ENCODE measurements at regions not wholly inside any gene's neighbourhood (a gene's known extent, or its start where the extent isn't known, plus 50 kb on each side); places are given as distances from the start of the nearest gene placed in this dataset.

DNA sequence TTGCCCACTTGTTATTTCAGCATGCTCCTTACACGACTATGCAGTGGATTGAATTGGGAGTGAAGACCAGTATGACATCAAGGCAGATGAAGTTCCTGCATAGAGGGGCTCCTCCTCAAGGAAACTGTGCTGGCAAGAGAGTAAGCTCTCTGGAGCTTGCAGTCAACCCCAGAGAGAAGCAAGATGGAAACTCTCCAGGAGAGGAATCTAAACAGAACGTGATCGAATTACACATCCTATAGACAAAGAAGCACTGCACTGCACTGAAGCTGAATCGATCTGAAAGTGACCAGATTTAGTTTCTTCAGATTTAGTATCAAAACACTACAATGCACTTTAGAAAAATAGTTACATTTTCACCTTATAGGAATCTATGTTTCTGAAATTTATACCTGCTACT, 947.7 kb upstream of the TENM4 start:
- H3F3A ChIP-seq (ENCODE audit: insufficient read depth, low read length), result no peaks in the 10 kb centered on the region
- H3K36me3 ChIP-seq (ENCODE audit: insufficient read depth, low read length), result no peaks in the 10 kb centered on the region
- H3K4me3 ChIP-seq (ENCODE audit: low read depth, low read length, poor library complexity, severe bottlenecking), result no peak overlapping the region
- no peak overlapping the region for H3K27ac ChIP-seq (ENCODE audit: low read depth, low read length, poor library complexity, severe bottlenecking)
- no peak overlapping the region for H3K4me2 ChIP-seq (ENCODE audit: low read length)
- no peaks in the 10 kb centered on the region for H3K27me3 ChIP-seq (ENCODE audit: insufficient read depth, low read length)
- H3K9me2 ChIP-seq (ENCODE audit: low read depth, low read length), result no peaks in the 10 kb centered on the region
- no peaks in the 10 kb centered on the region for H3K4me1 ChIP-seq (ENCODE audit: insufficient read depth, low read length, severe bottlenecking)
- no peaks in the 10 kb centered on the region for H3K9me3 ChIP-seq (ENCODE audit: low read length)
- TF ChIP-seq, protein P1, sequence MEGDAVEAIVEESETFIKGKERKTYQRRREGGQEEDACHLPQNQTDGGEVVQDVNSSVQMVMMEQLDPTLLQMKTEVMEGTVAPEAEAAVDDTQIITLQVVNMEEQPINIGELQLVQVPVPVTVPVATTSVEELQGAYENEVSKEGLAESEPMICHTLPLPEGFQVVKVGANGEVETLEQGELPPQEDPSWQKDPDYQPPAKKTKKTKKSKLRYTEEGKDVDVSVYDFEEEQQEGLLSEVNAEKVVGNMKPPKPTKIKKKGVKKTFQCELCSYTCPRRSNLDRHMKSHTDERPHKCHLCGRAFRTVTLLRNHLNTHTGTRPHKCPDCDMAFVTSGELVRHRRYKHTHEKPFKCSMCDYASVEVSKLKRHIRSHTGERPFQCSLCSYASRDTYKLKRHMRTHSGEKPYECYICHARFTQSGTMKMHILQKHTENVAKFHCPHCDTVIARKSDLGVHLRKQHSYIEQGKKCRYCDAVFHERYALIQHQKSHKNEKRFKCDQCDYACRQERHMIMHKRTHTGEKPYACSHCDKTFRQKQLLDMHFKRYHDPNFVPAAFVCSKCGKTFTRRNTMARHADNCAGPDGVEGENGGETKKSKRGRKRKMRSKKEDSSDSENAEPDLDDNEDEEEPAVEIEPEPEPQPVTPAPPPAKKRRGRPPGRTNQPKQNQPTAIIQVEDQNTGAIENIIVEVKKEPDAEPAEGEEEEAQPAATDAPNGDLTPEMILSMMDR (IDR thresholded peaks at IDR 0.05; ENCODE audit: low read length), result no peak
- H3K9ac ChIP-seq (ENCODE audit: low read length), result no peak overlapping the region
- no peaks in the 10 kb centered on the region for H3K79me2 ChIP-seq (ENCODE audit: insufficient read depth, low read length)
- H4K20me1 ChIP-seq (ENCODE audit: insufficient read depth, low read length), result no peaks in the 10 kb centered on the region
- no peak overlapping the region for H2AFZ ChIP-seq (ENCODE audit: low read length)

DNA sequence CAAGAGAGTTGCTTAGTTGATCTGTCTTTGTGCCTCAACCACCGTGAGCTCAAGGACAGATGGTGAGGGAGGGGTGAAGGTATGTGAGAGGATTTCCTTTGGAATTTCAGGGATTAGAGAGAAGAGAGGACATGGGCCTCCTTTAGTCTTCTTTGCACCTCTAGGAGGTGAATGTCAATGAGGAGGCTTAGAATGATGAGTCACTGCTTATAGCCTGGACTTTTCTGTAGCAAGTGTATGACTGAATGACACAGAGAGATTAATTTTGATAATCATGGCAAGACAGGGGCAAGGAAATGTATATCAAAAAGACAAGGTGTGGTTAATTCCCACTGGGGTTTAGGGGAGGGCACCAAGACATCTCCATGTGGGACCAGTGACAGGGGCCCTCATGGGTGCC, 947.3 kb upstream of the TENM4 start:
- TF ChIP-seq EZH2 (IDR thresholded peaks at IDR 0.05; ENCODE audit: borderline replicate concordance, low read length), result no peak
- TF ChIP-seq, protein P1 (IDR thresholded peaks at IDR 0.05; ENCODE audit: low read length), result no peak
- no peaks in the 10 kb centered on the region for H3K4me1 ChIP-seq (ENCODE audit: insufficient read depth, low read length, severe bottlenecking)
- H3K27me3 ChIP-seq (ENCODE audit: insufficient read depth, low read length), result no peaks in the 10 kb centered on the region

DNA sequence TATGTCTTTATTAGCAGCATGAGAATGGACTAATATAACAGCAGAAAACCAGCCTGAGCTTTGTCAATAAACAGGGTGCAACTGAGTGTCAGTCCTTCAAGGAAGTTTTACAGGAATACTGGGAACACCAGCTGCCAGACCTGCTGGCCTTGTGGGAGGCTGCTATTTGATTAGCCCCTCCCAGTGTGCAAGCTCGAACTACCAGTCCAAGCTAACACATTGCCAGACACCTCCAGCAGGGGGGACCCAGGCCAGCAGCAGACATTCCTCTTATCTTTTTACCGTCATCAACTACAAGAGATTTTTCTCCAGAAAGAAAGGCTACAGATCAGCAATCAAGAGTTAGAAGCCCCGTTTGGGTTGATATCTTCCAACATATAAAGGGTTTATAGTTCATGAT, 942.8 kb upstream of the TENM4 start:
- TF ChIP-seq, protein P1 (IDR thresholded peaks at IDR 0.05; ENCODE audit: low read length), result no peak
- no peak for TF ChIP-seq EZH2 (IDR thresholded peaks at IDR 0.05; ENCODE audit: borderline replicate concordance, low read length)

More for the DNA sequence above, 947.3 kb upstream of the TENM4 start:
- no peak overlapping the region for H3K9ac ChIP-seq (ENCODE audit: low read length)
- no peaks in the 10 kb centered on the region for H3K9me3 ChIP-seq (ENCODE audit: low read length)
- H3K27ac ChIP-seq (ENCODE audit: low read depth, low read length, poor library complexity, severe bottlenecking), result no peak overlapping the region
- no peaks in the 10 kb centered on the region for H3K79me2 ChIP-seq (ENCODE audit: insufficient read depth, low read length)
- H3F3A ChIP-seq (ENCODE audit: insufficient read depth, low read length), result no peaks in the 10 kb centered on the region
- H4K20me1 ChIP-seq (ENCODE audit: insufficient read depth, low read length), result no peaks in the 10 kb centered on the region
- H3K4me3 ChIP-seq (ENCODE audit: low read depth, low read length, poor library complexity, severe bottlenecking), result no peak overlapping the region
- no peaks in the 10 kb centered on the region for H3K9me2 ChIP-seq (ENCODE audit: low read depth, low read length)
- H2AFZ ChIP-seq (ENCODE audit: low read length), result no peak overlapping the region
- no peak overlapping the region for H3K4me2 ChIP-seq (ENCODE audit: low read length)
- H3K36me3 ChIP-seq (ENCODE audit: insufficient read depth, low read length), result no peaks in the 10 kb centered on the region

More for the DNA sequence above, 942.8 kb upstream of the TENM4 start:
- Histone ChIP-seq H3K27ac (ENCODE audit: low read depth, low read length, poor library complexity, severe bottlenecking) (no peak overlapping the region), H3K4me2 (ENCODE audit: low read length) (no peak overlapping the region), H3F3A (ENCODE audit: insufficient read depth, low read length) (no peaks in the 10 kb centered on the region), H3K27me3 (ENCODE audit: insufficient read depth, low read length) (no peaks in the 10 kb centered on the region), H4K20me1 (ENCODE audit: insufficient read depth, low read length) (no peaks in the 10 kb centered on the region), H3K9me3 (ENCODE audit: low read length) (no peaks in the 10 kb centered on the region), H3K36me3 (ENCODE audit: insufficient read depth, low read length) (no peaks in the 10 kb centered on the region), H3K9ac (ENCODE audit: low read length) (no peak overlapping the region), H3K4me3 (ENCODE audit: low read depth, low read length, poor library complexity, severe bottlenecking) (no peak overlapping the region), H3K9me2 (ENCODE audit: low read depth, low read length) (no peaks in the 10 kb centered on the region), H3K4me1 (ENCODE audit: insufficient read depth, low read length, severe bottlenecking) (no peaks in the 10 kb centered on the region), H2AFZ (ENCODE audit: low read length) (no peak overlapping the region), H3K79me2 (ENCODE audit: insufficient read depth, low read length) (no peaks in the 10 kb centered on the region)

All from OCI-LY1 (cell line).